WTC11 (cell line): ENCODE measurements at regions not wholly inside any gene's neighbourhood (a gene's known extent, or its start where the extent isn't known, plus 50 kb on each side); places are given as distances from the start of the nearest gene placed in this dataset.

Experiments
- ATAC-seq: fragments of 200-7000 bp; cut with Tn5 transposase; 2 replicates; pipeline ENCODE4 v1.10.0; 2021; ENCODE audit warnings: mild to moderate bottlenecking, moderate library complexity
- CTCF ChIA-PET: fragments of 300-600 bp; sonication (Branson Sonifier 250); formaldehyde crosslinking; loops from one replicate; lab custom pipeline; 2021; ENCODE audit warnings: antibody characterized with exemption; lab: Charles Lee
- POLR2A ChIA-PET: fragments of 350-600 bp; sonication (Branson Sonifier 250); formaldehyde crosslinking; loops from one replicate; lab custom pipeline; 2021; ENCODE audit warnings: antibody characterized with exemption; lab: Charles Lee
- DNase-seq: peaks from one replicate; pipeline ENCODE4 v3.0.0; 2021; ENCODE audit warnings: low spot score
- H3K27ac Mint-ChIP-seq: 2 replicates; pipeline ENCODE4 v1.8.0; 2021; ENCODE audit warnings: mixed read lengths
- H3K27me3 Mint-ChIP-seq: 2 replicates; pipeline ENCODE4 v1.8.0; 2021; ENCODE audit warnings: low read depth, mild to moderate bottlenecking, moderate library complexity, mixed read lengths
- H3K36me3 Mint-ChIP-seq: 2 replicates; pipeline ENCODE4 v1.8.0; 2021; ENCODE audit warnings: mixed read lengths
- H3K4me1 Mint-ChIP-seq: 2 replicates; pipeline ENCODE4 v1.8.0; 2022; ENCODE audit warnings: mixed read lengths
- H3K4me3 Mint-ChIP-seq: 2 replicates; pipeline ENCODE4 v1.8.0; 2021; ENCODE audit warnings: mild to moderate bottlenecking, moderate library complexity, mixed read lengths
- H3K9me3 Mint-ChIP-seq: 2 replicates; pipeline ENCODE4 v1.8.0; 2021; ENCODE audit warnings: mixed read lengths
- ATF1 ChIP-seq: sonication (generic); formaldehyde crosslinking; IDR thresholded peaks from 2 replicates; pipeline ENCODE4 v1.8.1; 2023; ENCODE audit warnings: mild to moderate bottlenecking, moderate library complexity, missing genetic modification reagents
- CBFB ChIP-seq: sonication (generic); formaldehyde crosslinking; IDR thresholded peaks from 2 replicates; pipeline ENCODE4 v1.8.1; 2022; ENCODE audit warnings: mild to moderate bottlenecking, low read depth, missing genetic modification reagents
- ELF4 ChIP-seq: sonication (generic); formaldehyde crosslinking; IDR thresholded peaks from 2 replicates; pipeline ENCODE4 v1.8.1; 2022; ENCODE audit warnings: low read depth, mild to moderate bottlenecking, moderate library complexity, missing genetic modification reagents
- FOXK1 ChIP-seq: sonication (generic); formaldehyde crosslinking; IDR thresholded peaks from 2 replicates; pipeline ENCODE4 v1.8.0; 2022; ENCODE audit warnings: mild to moderate bottlenecking, moderate library complexity, missing genetic modification reagents
- GABPB1 ChIP-seq: sonication (generic); formaldehyde crosslinking; IDR thresholded peaks from 2 replicates; pipeline ENCODE4 v1.8.1; 2023; ENCODE audit warnings: mild to moderate bottlenecking, missing genetic modification reagents
- MYBL2 ChIP-seq: sonication (generic); formaldehyde crosslinking; IDR thresholded peaks from 2 replicates; pipeline ENCODE4 v1.8.1; 2023; ENCODE audit warnings: mild to moderate bottlenecking, moderate library complexity, missing genetic modification reagents
- NFATC4 ChIP-seq: fragments of 250-450 bp; sonication (Bioruptor Pico); IDR thresholded peaks from 2 replicates; pipeline ENCODE4 v1.9.0; 2021; ENCODE audit warnings: mild to moderate bottlenecking
- NR2C2 ChIP-seq: sonication (generic); formaldehyde crosslinking; IDR thresholded peaks from 2 replicates; pipeline ENCODE4 v1.8.0; 2022; ENCODE audit warnings: mild to moderate bottlenecking, missing genetic modification reagents
- PRDM15 ChIP-seq: sonication (generic); formaldehyde crosslinking; IDR thresholded peaks from 2 replicates; pipeline ENCODE4 v1.8.0; 2022; ENCODE audit warnings: missing genetic modification reagents
- RORB ChIP-seq: fragments of 250-450 bp; sonication (Bioruptor Pico); IDR thresholded peaks from 2 replicates; pipeline ENCODE4 v1.9.0; 2021; ENCODE audit warnings: mild to moderate bottlenecking
- SOX15 ChIP-seq: fragments of 250-450 bp; sonication (Bioruptor Pico); IDR thresholded peaks from 2 replicates; pipeline ENCODE4 v1.9.0; 2021; ENCODE audit warnings: mild to moderate bottlenecking
- ZNF219 ChIP-seq: sonication (generic); formaldehyde crosslinking; IDR thresholded peaks from 2 replicates; pipeline ENCODE4 v1.8.0; 2023; ENCODE audit warnings: missing genetic modification reagents, mild to moderate bottlenecking, borderline replicate concordance
- ZNF423 ChIP-seq: fragments of 250-450 bp; sonication (Bioruptor Pico); IDR thresholded peaks from 2 replicates; pipeline ENCODE4 v2.1.2; 2022; ENCODE audit warnings: mild to moderate bottlenecking, moderate library complexity
- ZSCAN18 ChIP-seq: fragments of 250-450 bp; sonication (Bioruptor Pico); IDR thresholded peaks from 2 replicates; pipeline ENCODE4 v2.1.2; 2022; ENCODE audit warnings: mild to moderate bottlenecking, moderate library complexity
- TF ChIP-seq, protein P1 (sequence below): fragments of 250-450 bp; sonication (Bioruptor Pico); IDR thresholded peaks from 2 replicates; pipeline ENCODE4 v1.9.0; 2021; ENCODE audit warnings: mild to moderate bottlenecking
- TF ChIP-seq, protein P2 (sequence below): sonication (generic); formaldehyde crosslinking; IDR thresholded peaks from 2 replicates; pipeline ENCODE4 v1.8.1; 2023; ENCODE audit warnings: mild to moderate bottlenecking, missing genetic modification reagents
- TF ChIP-seq, protein P3 (sequence below): sonication (generic); formaldehyde crosslinking; IDR thresholded peaks from 2 replicates; pipeline ENCODE4 v1.8.1; 2023; ENCODE audit warnings: mild to moderate bottlenecking, missing genetic modification reagents

DNA sequence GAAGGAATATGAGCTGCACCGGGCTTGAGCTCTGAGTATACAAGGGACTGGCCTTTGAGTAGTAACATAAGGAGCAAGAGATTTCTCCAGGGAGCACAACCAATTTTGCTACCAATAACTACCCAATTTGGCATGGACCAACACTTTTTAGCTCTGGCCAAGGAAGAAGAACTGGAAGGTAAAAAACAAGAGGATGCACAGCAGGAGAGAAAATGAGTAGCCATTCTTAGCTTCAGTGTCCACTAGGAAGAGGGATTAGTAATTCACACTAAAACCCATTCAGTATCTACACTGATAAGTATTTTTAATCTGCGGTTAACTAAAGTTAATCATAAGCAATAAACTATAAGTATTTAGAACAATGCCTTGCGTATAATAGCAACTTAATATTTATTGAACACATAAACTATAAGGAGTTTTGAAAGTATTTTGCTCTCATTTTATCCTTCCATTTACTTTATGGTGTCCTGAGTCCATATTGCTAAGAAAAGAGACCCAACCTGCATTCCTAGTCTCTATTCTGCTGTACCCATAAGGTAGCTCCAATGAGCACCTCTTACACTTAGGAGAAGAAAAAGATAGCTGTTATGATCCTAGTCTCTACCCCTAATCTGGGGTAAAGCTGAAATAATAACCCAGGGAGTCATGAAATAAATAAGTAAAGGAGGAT, 268.9 kb downstream of the IGSF11 start:
- peaks cover 18% of the 10 kb centered on the region for H3K4me1 Mint-ChIP-seq
- no peaks in the 10 kb centered on the region; the same call in 1 of the 2 replicates for H3K27me3 Mint-ChIP-seq
- DNase-seq (no peak), ATAC-seq (no peak)
- H3K27ac Mint-ChIP-seq: no peak overlapping the region
- H3K36me3 Mint-ChIP-seq: no peaks in the 10 kb centered on the region
- H3K9me3 Mint-ChIP-seq: no peaks in the 10 kb centered on the region
- ChIA-PET CTCF (interaction anchor here (1.2 kb wide), 1 partner anchor 119 kb away, joined by 4 read pairs; no protein-coding TSS in a partner anchor), POLR2A (no interaction called here)
- H3K4me3 Mint-ChIP-seq: no peak overlapping the region
- TF ChIP-seq MYBL2 (CRISPR knock-in tag): no peak
- no peak for TF ChIP-seq ZSCAN18 (CRISPR knock-in tag)
- TF ChIP-seq GABPB1 (CRISPR knock-in tag): no peak
- TF ChIP-seq NFATC4: no peak
- TF ChIP-seq ATF1 (CRISPR knock-in tag): no peak
- TF ChIP-seq NR2C2: no peak
- TF ChIP-seq PRDM15: no peak
- no peak for TF ChIP-seq SOX15

DNA sequence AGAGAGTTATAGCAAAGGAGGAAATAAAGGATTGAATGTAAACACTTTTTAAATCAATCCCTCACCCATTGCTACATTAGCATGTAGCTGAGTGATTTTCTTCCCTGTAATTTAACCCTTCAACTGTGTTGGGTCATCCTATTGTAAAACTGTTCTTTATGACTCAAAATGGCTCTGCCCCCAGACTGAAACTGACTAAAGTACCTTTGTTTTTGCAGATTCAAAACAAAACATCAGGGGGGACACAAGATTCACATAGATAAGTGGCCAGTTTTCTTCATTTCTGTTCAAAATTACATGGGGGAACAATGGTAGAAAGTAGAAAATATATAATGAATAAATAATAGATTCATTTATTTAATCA, 268.4 kb downstream of the IGSF11 start:
- ChIA-PET CTCF (interaction anchor here (1.1 kb wide), 1 partner anchor 130 kb away, joined by 3 read pairs; no protein-coding TSS in a partner anchor), POLR2A (no interaction called here)
- no peak overlapping the region for H3K27ac Mint-ChIP-seq
- DNase-seq: no peak
- no peak overlapping the region for H3K4me3 Mint-ChIP-seq
- peaks cover 13% of the 10 kb centered on the region for H3K4me1 Mint-ChIP-seq
- no peak for ATAC-seq
- no peaks in the 10 kb centered on the region for H3K9me3 Mint-ChIP-seq
- TF ChIP-seq ELF4 (CRISPR knock-in tag): no peak
- no peak for TF ChIP-seq MYBL2 (CRISPR knock-in tag)
- no peaks in the 10 kb centered on the region for H3K36me3 Mint-ChIP-seq
- no peaks in the 10 kb centered on the region; the same call in 1 of the 2 replicates for H3K27me3 Mint-ChIP-seq

DNA sequence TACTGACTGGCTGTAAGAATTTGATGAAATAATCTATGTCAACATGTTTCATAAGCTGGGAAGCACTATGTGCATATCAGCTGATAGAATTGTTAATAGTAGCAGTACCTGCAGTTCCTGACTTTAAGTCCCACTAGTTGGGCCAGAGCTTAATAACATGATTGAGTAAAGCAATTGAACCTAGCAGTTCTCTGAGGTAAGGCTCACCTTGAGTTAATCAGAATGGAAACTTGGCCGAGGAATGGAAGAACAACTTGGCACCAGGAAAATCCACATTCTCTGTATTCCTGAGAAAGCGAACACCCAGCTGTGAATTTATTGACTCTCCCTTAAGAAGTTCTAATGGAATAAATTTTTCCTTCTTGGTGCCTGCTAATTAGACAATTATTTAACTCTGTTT, 262.6 kb downstream of the IGSF11 start:
- DNase-seq (no peak), ATAC-seq (no peak)
- Mint-ChIP-seq H3K36me3 (no peaks in the 10 kb centered on the region), H3K4me1 (peaks cover 16% of the 10 kb centered on the region), H3K27ac (peak overlapping the region; percentile 71; the same call in 1 of the 2 replicates), H3K4me3 (no peak overlapping the region), H3K9me3 (peaks cover 3% of the 10 kb centered on the region; the same call in 1 of the 2 replicates), H3K27me3 (no peaks in the 10 kb centered on the region; the same call in 1 of the 2 replicates)
- ChIA-PET CTCF (interaction anchor here (1.7 kb wide), 1 partner anchor 11 kb away, joined by 7 read pairs; no protein-coding TSS in a partner anchor), POLR2A (no interaction called here)
- no peak for TF ChIP-seq ZNF219
- TF ChIP-seq PRDM15: no peak
- no peak for TF ChIP-seq CBFB (CRISPR knock-in tag)
- no peak for TF ChIP-seq RORB
- no peak for TF ChIP-seq ZNF423 (CRISPR knock-in tag)
- TF ChIP-seq, protein P1, sequence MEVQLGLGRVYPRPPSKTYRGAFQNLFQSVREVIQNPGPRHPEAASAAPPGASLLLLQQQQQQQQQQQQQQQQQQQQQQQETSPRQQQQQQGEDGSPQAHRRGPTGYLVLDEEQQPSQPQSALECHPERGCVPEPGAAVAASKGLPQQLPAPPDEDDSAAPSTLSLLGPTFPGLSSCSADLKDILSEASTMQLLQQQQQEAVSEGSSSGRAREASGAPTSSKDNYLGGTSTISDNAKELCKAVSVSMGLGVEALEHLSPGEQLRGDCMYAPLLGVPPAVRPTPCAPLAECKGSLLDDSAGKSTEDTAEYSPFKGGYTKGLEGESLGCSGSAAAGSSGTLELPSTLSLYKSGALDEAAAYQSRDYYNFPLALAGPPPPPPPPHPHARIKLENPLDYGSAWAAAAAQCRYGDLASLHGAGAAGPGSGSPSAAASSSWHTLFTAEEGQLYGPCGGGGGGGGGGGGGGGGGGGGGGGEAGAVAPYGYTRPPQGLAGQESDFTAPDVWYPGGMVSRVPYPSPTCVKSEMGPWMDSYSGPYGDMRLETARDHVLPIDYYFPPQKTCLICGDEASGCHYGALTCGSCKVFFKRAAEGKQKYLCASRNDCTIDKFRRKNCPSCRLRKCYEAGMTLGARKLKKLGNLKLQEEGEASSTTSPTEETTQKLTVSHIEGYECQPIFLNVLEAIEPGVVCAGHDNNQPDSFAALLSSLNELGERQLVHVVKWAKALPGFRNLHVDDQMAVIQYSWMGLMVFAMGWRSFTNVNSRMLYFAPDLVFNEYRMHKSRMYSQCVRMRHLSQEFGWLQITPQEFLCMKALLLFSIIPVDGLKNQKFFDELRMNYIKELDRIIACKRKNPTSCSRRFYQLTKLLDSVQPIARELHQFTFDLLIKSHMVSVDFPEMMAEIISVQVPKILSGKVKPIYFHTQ (CRISPR knock-in tag): no peak
- TF ChIP-seq, protein P2, sequence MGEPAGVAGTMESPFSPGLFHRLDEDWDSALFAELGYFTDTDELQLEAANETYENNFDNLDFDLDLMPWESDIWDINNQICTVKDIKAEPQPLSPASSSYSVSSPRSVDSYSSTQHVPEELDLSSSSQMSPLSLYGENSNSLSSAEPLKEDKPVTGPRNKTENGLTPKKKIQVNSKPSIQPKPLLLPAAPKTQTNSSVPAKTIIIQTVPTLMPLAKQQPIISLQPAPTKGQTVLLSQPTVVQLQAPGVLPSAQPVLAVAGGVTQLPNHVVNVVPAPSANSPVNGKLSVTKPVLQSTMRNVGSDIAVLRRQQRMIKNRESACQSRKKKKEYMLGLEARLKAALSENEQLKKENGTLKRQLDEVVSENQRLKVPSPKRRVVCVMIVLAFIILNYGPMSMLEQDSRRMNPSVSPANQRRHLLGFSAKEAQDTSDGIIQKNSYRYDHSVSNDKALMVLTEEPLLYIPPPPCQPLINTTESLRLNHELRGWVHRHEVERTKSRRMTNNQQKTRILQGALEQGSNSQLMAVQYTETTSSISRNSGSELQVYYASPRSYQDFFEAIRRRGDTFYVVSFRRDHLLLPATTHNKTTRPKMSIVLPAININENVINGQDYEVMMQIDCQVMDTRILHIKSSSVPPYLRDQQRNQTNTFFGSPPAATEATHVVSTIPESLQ (CRISPR knock-in tag): no peak
- TF ChIP-seq FOXK1: no peak
- TF ChIP-seq, protein P3, sequence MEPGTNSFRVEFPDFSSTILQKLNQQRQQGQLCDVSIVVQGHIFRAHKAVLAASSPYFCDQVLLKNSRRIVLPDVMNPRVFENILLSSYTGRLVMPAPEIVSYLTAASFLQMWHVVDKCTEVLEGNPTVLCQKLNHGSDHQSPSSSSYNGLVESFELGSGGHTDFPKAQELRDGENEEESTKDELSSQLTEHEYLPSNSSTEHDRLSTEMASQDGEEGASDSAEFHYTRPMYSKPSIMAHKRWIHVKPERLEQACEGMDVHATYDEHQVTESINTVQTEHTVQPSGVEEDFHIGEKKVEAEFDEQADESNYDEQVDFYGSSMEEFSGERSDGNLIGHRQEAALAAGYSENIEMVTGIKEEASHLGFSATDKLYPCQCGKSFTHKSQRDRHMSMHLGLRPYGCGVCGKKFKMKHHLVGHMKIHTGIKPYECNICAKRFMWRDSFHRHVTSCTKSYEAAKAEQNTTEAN (CRISPR knock-in tag): no peak
